NCI-H2107 (cell line): ENCODE measurements at regions not wholly inside any gene's neighbourhood (a gene's known extent, or its start where the extent isn't known, plus 50 kb on each side); places are given as distances from the start of the nearest gene placed in this dataset.

Source experiments
- DNase-seq: peaks from one replicate; lab custom pipeline; 2025; lab: John Stamatoyannopoulos, UW

- no peak for DNase-seq
Measured at GRCh38 chr20:7257692-7258466, 490.4 kb downstream of the BMP2 start.

GRCh38 chr20:7262803-7263202 is 495.3 kb downstream of the BMP2 start:
- DNase-seq = no peak

- no peak for DNase-seq
Measured at GRCh38 chr20:7264137-7264536, 496.7 kb downstream of the BMP2 start.

DNA sequence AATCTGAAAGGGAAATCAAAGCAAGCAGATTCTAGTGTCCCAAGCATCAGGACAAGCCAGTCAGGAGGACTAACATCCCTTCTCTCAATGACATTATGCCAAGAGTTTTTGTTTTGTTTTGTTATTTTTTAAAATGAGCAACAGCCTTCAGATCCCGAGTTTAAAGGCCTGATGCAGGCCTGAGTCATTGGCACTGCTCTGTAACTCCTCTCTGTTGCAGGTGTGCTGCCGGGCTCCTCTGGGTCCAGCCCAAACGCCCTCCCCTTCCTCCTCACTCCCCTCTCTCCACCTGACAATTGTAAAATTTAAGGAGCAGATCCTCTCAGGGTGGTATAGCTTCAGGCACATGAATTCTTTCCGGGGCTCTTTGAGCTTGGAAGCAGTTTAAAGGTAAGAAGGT is 502.0 kb downstream of the BMP2 start:
- DNase-seq = no peak

GRCh38 chr20:7272512-7272911 is 505.0 kb downstream of the BMP2 start:
- no peak for DNase-seq

GRCh38 chr20:7274870-7275269 is 507.4 kb downstream of the BMP2 start:
- DNase-seq = no peak

DNA sequence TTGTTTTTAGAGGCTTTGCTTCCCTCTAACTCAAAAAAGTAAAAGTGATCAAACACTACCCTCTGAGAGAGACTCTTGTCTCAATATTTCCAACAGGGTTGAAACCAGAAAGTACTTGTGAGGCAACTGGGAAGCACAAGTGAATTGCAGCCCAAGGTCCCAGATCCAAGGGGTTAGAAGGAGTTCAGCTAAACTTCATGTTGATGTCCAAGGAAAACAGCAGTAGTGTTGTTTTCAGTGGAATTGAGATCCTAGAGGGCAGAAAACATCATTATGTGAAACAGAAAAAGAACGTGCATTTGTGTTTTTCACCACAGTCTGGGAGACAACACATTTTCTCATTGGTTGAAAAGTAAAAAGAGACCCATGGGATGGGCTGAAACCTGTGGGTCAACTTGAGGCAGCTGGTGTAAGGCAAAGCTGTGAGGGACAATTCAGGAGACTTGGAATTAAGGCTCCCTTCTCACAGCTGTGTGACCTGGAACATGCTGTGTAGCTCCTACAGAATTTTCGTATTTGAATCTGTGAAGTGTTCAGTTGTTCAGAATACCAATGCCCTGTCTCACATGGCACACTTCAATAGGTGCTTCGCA is 508.3 kb downstream of the BMP2 start:
- no peak for DNase-seq

DNA sequence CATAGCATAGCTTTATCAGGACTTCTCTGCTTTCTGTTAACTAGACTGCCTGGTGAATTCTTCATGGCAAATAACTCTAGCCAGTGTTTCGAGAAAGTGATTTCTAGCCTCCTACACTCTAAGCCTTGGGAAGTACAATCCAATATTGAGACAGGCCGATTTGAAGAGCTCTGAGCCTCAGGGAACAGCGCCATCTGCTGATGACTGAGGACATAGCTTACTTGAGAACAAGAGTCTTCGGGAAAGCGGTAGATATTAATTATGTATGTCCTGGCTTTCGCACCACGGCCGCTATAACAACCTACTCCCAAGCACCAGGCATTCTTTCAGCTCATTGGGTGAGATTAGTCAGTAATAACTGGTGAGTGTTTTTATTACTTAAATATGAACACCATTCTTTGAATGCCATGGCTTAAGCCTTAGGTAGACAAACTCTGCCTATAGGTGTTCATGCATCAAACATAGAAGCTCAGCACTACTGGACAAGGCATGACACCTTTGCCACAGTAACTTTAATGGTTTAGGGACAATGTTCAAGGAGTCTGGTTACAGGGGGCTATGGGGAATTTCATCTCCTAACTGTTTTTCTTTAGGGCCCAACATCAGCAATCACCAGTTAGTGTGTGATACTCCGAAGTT is 518.6 kb downstream of the BMP2 start:
- peak; percentile 28 for DNase-seq

DNA sequence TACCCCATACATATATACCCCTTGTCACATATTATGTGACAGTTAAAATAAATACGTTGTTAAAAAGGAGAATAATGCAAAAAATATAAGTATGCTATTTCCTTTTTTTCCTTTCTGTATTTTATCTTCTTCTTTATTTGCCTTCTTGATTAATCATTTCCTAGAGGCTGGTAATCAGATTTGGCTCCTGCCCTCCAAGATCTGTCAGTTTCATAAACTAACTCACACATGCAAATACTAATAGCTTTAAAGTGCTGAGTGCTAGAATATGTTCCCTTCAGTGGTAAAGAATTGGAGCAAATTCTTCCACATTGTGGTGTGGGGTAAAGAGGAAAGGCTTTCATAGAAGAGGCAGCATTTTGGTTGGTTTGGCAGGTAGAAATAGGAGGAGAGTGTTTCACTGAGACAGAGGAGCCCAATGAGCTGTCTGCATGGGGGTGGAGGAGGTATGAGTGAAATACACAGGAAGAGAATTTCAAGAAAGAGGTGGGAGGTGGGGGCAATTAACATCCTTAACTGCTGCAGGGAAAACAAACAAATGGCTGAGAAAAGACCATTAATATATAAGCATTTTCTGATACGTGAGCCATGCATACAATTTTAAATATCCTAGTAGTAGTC is 523.9 kb downstream of the BMP2 start:
- DNase-seq = no peak

DNA sequence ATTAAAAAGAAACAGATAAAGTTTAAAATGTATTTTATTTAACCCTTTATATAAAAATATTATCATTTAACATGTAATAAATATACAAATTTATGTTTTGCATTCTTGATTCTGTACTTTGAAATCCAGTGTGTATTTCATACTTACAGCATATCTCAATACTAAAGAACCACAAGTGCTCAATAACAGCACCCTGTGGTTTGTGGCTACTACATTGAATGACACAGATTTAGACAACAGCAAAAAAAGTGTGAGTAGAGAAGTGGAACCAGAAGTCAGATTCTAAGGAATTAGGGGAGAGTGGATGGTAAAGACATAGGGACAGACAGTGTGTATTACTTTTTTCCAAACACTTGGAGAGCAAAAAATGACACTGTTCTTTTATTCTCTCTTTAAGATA is 524.5 kb downstream of the BMP2 start:
- DNase-seq = no peak

GRCh38 chr20:7294816-7295360 is 527.4 kb downstream of the BMP2 start:
- DNase-seq = no peak

- DNase-seq = no peak
Measured at GRCh38 chr20:7301807-7302206, 534.3 kb downstream of the BMP2 start.

DNA sequence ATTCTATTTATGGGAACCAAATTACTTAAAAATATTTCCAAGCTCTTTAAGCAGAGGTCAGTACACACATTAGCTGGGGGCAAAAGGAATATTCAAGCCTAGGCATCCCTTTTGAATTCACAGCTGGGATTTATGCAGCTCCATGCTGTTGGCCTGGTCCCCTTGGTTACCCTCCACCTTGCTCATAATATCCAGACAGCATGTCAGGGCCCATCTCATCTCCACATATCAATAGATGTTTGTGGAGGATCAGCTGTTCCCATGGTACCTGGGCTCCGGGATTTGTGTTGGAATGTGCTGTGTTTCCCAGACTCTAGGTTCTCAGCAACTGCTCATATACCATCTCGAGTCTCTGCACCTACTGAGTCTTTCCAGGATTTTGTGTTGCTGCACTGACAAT is 534.8 kb downstream of the BMP2 start:
- DNase-seq = no peak

GRCh38 chr20:7305976-7306375 is 538.5 kb downstream of the BMP2 start:
- no peak for DNase-seq

DNA sequence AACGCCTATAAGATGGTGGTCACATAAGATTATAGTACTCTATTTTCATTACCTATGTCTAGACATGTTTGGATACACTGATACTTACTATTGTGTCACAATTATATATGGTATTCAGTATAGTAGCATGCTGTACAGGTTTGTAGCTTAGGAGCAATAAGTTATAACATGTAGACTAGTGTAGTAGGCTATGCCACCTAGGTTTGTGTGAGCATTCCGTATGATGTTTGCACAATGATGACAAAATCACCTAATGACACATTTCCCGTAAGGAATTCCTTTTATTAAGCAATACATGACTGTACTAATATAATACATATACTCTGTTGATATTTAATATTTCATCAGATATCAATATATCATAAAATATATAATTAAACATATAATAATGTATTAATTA is 540.7 kb downstream of the BMP2 start:
- no peak for DNase-seq

DNA sequence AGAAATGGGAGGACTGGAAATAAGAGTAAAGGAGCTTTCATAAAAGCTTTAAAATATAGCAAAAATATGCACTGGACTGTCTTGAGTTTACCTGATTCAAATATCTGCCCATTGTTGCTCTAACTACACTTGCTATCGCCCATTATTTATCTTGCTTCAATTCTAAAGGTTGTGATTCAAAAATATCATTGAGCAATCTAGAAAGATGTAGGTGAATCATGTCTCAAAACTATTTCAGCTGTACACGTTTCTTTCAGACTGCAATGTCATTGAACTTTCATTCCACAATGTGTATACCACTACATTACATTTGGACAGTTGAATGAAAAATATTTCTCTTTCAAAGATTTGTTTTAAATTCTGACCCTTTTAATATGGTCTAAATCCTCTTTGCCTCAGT is 545.6 kb downstream of the BMP2 start:
- DNase-seq = no peak

DNA sequence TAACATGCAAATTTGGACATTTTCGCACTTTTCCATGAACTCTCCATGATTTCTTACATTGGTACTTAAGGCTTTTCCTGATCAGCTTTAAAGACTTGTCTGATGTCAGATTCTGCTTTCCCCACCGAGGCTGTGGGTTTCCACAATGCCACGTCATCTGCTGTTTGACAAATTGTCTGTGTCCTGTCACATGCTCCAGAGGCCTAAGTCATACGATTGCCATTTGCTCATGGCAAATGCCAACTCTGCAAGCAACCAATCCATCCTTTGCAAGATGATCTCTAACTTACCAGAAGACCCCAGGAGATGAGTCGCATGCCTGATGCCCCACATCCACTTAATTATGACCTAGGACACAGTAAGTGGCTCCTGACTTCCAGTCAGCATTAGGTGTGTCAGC is 556.5 kb downstream of the BMP2 start:
- DNase-seq = no peak

GRCh38 chr20:7327810-7328209 is 560.3 kb downstream of the BMP2 start:
- DNase-seq = no peak

GRCh38 chr20:7330850-7331249 is 563.4 kb downstream of the BMP2 start:
- no peak for DNase-seq

GRCh38 chr20:7332169-7332568 is 564.7 kb downstream of the BMP2 start:
- DNase-seq = no peak

- DNase-seq = no peak
Measured at GRCh38 chr20:7333841-7334240, 566.4 kb downstream of the BMP2 start.

GRCh38 chr20:7346026-7346425 is 578.5 kb downstream of the BMP2 start:
- DNase-seq = no peak

GRCh38 chr20:7346562-7346961 is 579.1 kb downstream of the BMP2 start:
- DNase-seq = no peak
